ENCODE measurements at regions not wholly inside any gene's neighbourhood (a gene's known extent, or its start where the extent isn't known, plus 50 kb on each side); places are given as distances from the start of the nearest gene placed in this dataset.

DNA sequence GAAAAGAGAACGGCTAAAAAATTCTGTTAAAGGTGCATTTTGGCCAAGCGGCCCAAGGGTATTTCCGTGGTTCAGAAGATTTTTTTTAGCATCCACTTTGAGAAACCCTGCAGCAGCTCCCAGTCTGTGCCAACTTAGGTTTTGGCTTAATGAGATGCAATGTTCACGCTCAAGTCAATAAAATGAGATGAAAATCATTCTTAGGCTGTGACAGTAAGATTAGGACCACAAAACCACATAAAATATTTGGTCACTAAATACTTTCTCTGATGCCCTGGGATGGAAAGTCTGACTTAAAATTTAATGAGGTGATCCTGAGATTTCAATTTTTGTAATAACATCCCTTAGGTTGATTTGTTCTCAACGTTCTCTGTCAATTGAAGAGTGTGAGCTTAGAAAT, 74.2 kb upstream of the FHL2 start (continued):
- TF ChIP-seq ELK4 (IDR thresholded peaks at IDR 0.05; ENCODE audit: borderline replicate concordance, low read depth, low read length) (no peak), ZNF529 (tag by site-specific recombination; IDR thresholded peaks at IDR 0.05; ENCODE audit: insufficient replicate concordance) (no peak), ZNF350 (tag by site-specific recombination; IDR thresholded peaks at IDR 0.05) (no peak), ZNF391 (tag by site-specific recombination; IDR thresholded peaks at IDR 0.05; ENCODE audit: borderline replicate concordance, low read depth) (no peak)

- Histone ChIP-seq H3K4me3 (ENCODE audit: low read depth, low read length) (no peak overlapping the region), H3K4me1 (ENCODE audit: control insufficient read depth, insufficient read depth, low read length) (no peaks in the 10 kb centered on the region), H3K27ac (ENCODE audit: extremely low read depth, low read depth, low read length) (no peak overlapping the region), H3K9me3 (ENCODE audit: control insufficient read depth, insufficient read depth, low read depth, low read length) (no peaks in the 10 kb centered on the region), H3K36me3 (ENCODE audit: control insufficient read depth in 2 of 2, insufficient read depth in 1 of 2, low read length in 2 of 2) (no peaks in the 10 kb centered on the region)
- ChIA-PET POLR2A (no interaction called here), CTCF (no interaction called here)
- TF ChIP-seq ZNF501 (tag by site-specific recombination; IDR thresholded peaks at IDR 0.05): no peak
- TF ChIP-seq GFI1B (tag by site-specific recombination; IDR thresholded peaks at IDR 0.05): no peak
- TF ChIP-seq REST (tag by site-specific recombination; IDR thresholded peaks at IDR 0.05): no peak
- no peak for TF ChIP-seq KLF9 (tag by site-specific recombination; IDR thresholded peaks at IDR 0.05; ENCODE audit: low read depth)
- TF ChIP-seq ZBTB8A (tag by site-specific recombination; IDR thresholded peaks at IDR 0.05): no peak
- no peak for TF ChIP-seq ZNF121 (tag by site-specific recombination; IDR thresholded peaks at IDR 0.05)
- TF ChIP-seq ZNF677 (tag by site-specific recombination; IDR thresholded peaks at IDR 0.05): no peak
- no peak for TF ChIP-seq ZNF292 (tag by site-specific recombination; IDR thresholded peaks at IDR 0.05; ENCODE audit: borderline replicate concordance, low read depth)
- TF ChIP-seq, protein P1, sequence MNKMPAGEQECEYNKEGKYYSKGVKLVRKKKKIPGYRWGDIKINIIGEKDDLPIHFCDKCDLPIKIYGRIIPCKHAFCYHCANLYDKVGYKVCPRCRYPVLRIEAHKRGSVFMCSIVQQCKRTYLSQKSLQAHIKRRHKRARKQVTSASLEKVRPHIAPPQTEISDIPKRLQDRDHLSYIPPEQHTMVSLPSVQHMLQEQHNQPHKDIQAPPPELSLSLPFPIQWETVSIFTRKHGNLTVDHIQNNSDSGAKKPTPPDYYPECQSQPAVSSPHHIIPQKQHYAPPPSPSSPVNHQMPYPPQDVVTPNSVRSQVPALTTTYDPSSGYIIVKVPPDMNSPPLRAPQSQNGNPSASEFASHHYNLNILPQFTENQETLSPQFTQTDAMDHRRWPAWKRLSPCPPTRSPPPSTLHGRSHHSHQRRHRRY (tag by site-specific recombination; IDR thresholded peaks at IDR 0.05): no peak
- TF ChIP-seq GLI2 (tag by site-specific recombination; IDR thresholded peaks at IDR 0.05; ENCODE audit: borderline replicate concordance, low read depth): no peak
- TF ChIP-seq MZF1 (tag by site-specific recombination; IDR thresholded peaks at IDR 0.05; ENCODE audit: borderline replicate concordance): no peak
- TF ChIP-seq, protein P2, sequence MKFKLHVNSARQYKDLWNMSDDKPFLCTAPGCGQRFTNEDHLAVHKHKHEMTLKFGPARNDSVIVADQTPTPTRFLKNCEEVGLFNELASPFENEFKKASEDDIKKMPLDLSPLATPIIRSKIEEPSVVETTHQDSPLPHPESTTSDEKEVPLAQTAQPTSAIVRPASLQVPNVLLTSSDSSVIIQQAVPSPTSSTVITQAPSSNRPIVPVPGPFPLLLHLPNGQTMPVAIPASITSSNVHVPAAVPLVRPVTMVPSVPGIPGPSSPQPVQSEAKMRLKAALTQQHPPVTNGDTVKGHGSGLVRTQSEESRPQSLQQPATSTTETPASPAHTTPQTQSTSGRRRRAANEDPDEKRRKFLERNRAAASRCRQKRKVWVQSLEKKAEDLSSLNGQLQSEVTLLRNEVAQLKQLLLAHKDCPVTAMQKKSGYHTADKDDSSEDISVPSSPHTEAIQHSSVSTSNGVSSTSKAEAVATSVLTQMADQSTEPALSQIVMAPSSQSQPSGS (tag by site-specific recombination; IDR thresholded peaks at IDR 0.05; ENCODE audit: low read depth): no peak
- TF ChIP-seq, protein P3, sequence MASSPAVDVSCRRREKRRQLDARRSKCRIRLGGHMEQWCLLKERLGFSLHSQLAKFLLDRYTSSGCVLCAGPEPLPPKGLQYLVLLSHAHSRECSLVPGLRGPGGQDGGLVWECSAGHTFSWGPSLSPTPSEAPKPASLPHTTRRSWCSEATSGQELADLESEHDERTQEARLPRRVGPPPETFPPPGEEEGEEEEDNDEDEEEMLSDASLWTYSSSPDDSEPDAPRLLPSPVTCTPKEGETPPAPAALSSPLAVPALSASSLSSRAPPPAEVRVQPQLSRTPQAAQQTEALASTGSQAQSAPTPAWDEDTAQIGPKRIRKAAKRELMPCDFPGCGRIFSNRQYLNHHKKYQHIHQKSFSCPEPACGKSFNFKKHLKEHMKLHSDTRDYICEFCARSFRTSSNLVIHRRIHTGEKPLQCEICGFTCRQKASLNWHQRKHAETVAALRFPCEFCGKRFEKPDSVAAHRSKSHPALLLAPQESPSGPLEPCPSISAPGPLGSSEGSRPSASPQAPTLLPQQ (tag by site-specific recombination; IDR thresholded peaks at IDR 0.05): no peak
- TF ChIP-seq MYNN (tag by site-specific recombination; IDR thresholded peaks at IDR 0.05; ENCODE audit: borderline replicate concordance): no peak
- TF ChIP-seq HOXA7 (CRISPR knock-in tag; IDR thresholded peaks at IDR 0.05; ENCODE audit: borderline replicate concordance): no peak
- no peak for TF ChIP-seq ZNF629 (tag by site-specific recombination; IDR thresholded peaks at IDR 0.05)
- TF ChIP-seq ZNF585B (tag by site-specific recombination; IDR thresholded peaks at IDR 0.05): no peak
- TF ChIP-seq ZNF23 (tag by site-specific recombination; IDR thresholded peaks at IDR 0.05; ENCODE audit: borderline replicate concordance): no peak
- TF ChIP-seq ZNF704 (tag by site-specific recombination; IDR thresholded peaks at IDR 0.05): no peak
These were observed 72.1 kb upstream of the FHL2 start for GRCh38 chr2:105470979-105471378.
